GM12892 (cell line): ENCODE measurements at regions not wholly inside any gene's neighbourhood (a gene's known extent, or its start where the extent isn't known, plus 50 kb on each side); places are given as distances from the start of the nearest gene placed in this dataset.

ENCODE experiments used
- POLR2A ChIP-seq: IDR thresholded peaks from 2 replicates; pipeline ENCODE4 v1.6.1; 2011; ENCODE audit warnings: low read depth, low read length, control low read depth
- POLR2AphosphoS5 ChIP-seq: IDR thresholded peaks from 2 replicates; pipeline ENCODE4 v1.6.1; 2011; ENCODE audit warnings: low read depth, low read length, control low read depth

GRCh38 chr15:62902821-62903220, 139.7 kb upstream of the TPM1 start:
- TF ChIP-seq POLR2A (no peak), POLR2AphosphoS5 (no peak)
